ENCODE measurements at regions not wholly inside any gene's neighbourhood (a gene's known extent, or its start where the extent isn't known, plus 50 kb on each side); places are given as distances from the start of the nearest gene placed in this dataset.

GRCh38 chr2:16325016-16325975, 340.3 kb downstream of the CYRIA start:
- Histone ChIP-seq H3F3A (ENCODE audit: low read depth) (peaks cover 15% of the 10 kb centered on the region), H3K9ac (ENCODE audit: low read depth, low read length, poor library complexity, severe bottlenecking) (peak overlapping the region; percentile 70), H2AFZ (ENCODE audit: low read length) (no peak overlapping the region), H3K36me3 (ENCODE audit: insufficient read depth, low read length) (no peaks in the 10 kb centered on the region), H3K4me3 (ENCODE audit: low read length, poor library complexity, severe bottlenecking) (no peak overlapping the region), H3K4me1 (ENCODE audit: insufficient read depth, low read length, poor library complexity, severe bottlenecking) (peaks cover 62% of the 10 kb centered on the region), H3K9me3 (ENCODE audit: insufficient read depth, low read depth, low read length) (no peaks in the 10 kb centered on the region), H3K27me3 (ENCODE audit: insufficient read depth, low read length, poor library complexity, severe bottlenecking) (no peaks in the 10 kb centered on the region), H3K79me2 (ENCODE audit: insufficient read depth, low read length) (no peaks in the 10 kb centered on the region), H4K20me1 (ENCODE audit: insufficient read depth, low read length, poor library complexity, severe bottlenecking) (no peaks in the 10 kb centered on the region), H3K4me2 (ENCODE audit: low read depth, low read length, poor library complexity, severe bottlenecking) (peak overlapping the region; percentile 53), H3K9me2 (replicated peaks; ENCODE audit: low read depth, low read length) (no peaks in the 10 kb centered on the region)
- TF ChIP-seq EZH2phosphoT487 (IDR thresholded peaks at IDR 0.05; ENCODE audit: borderline replicate concordance) (no peak), CTCF (conservative IDR thresholded peaks at IDR 0.05; ENCODE audit: low read length) (no peak)

DNA sequence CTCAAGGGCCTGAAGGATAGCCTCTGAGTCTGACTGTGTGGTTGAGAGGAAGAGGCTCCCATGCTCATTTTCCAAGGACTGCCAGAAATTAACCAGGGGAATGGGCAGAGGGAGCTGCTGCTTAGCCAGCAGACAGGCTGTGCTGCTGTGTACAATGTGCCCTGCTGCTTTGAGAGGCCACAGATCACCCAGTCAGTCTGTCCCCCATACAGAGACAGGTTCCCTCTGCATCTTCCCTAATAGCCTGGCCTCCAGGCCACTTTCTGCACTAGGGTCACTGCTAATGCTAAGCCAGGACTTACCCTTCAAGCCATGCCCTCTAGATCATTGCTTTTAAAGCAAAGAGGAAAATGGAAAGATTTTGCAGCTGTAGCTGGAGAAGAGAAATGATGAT, 341.1 kb downstream of the CYRIA start:
- peaks cover 56% of the 10 kb centered on the region for H3K4me1 ChIP-seq (ENCODE audit: insufficient read depth, low read length, poor library complexity, severe bottlenecking)
- H3K4me3 ChIP-seq (ENCODE audit: low read length, poor library complexity, severe bottlenecking), result no peak overlapping the region
- peaks cover 15% of the 10 kb centered on the region for H3F3A ChIP-seq (ENCODE audit: low read depth)
- H3K4me2 ChIP-seq (ENCODE audit: low read depth, low read length, poor library complexity, severe bottlenecking), result peak overlapping the region; percentile 53
- TF ChIP-seq EZH2phosphoT487 (IDR thresholded peaks at IDR 0.05; ENCODE audit: borderline replicate concordance) (no peak), CTCF (conservative IDR thresholded peaks at IDR 0.05; ENCODE audit: low read length) (no peak)
- H3K27me3 ChIP-seq (ENCODE audit: insufficient read depth, low read length, poor library complexity, severe bottlenecking), result no peaks in the 10 kb centered on the region
- H3K36me3 ChIP-seq (ENCODE audit: insufficient read depth, low read length), result no peaks in the 10 kb centered on the region
- H3K9me3 ChIP-seq (ENCODE audit: insufficient read depth, low read depth, low read length), result no peaks in the 10 kb centered on the region
- H3K9me2 ChIP-seq (replicated peaks; ENCODE audit: low read depth, low read length), result no peaks in the 10 kb centered on the region
- peak overlapping the region; percentile 70 for H3K9ac ChIP-seq (ENCODE audit: low read depth, low read length, poor library complexity, severe bottlenecking)
- no peaks in the 10 kb centered on the region for H3K79me2 ChIP-seq (ENCODE audit: insufficient read depth, low read length)
- H4K20me1 ChIP-seq (ENCODE audit: insufficient read depth, low read length, poor library complexity, severe bottlenecking), result no peaks in the 10 kb centered on the region
- no peak overlapping the region for H2AFZ ChIP-seq (ENCODE audit: low read length)

DNA sequence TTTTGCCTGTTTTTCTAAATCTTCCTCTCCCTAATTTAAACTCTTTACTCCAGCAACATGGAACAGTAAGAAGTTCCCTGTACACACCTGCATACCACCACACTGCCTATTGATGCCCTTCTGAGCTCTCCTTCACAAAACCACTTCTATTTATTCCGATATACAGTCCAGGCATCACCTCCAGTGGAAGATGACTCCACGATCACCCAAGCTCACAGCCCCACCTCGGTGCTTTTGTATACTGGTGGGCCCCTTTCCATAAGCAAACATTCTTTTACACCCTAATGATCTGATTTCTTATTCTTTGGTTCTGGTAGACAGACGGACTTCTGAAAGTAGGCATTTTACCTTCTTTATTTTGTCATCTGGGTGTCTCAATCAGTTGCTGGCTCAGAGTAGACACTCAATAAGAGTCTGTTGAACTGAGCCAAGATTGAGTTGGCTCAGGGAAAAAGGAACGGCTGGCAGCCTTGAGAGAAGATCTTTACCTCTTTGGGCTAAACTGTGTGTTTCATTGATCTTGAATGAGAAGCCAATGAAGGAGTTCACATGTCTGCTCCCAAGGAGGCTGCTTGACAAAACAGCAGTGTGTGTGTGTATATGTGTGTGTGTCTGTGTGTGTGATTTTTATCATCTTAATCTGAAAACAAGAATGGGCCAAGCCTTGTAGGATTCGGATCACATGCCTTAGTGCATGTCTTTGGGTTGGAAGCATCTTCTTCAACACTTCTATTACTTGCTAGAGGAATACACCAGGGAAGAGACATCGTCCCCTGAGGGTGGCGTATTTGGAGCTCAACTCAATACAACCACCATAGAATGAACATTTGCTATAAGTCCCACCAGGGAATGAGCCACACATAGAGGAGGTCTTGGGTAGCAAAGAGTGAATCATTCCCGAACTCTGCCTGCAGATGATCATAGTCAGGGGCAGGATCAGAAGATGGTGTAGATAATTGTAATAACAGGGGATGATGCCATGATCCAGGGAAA, 341.8 kb downstream of the CYRIA start:
- Histone ChIP-seq H3K4me3 (ENCODE audit: low read length, poor library complexity, severe bottlenecking) (no peak overlapping the region), H3K4me2 (ENCODE audit: low read depth, low read length, poor library complexity, severe bottlenecking) (no peak overlapping the region), H3K79me2 (ENCODE audit: insufficient read depth, low read length) (no peaks in the 10 kb centered on the region), H4K20me1 (ENCODE audit: insufficient read depth, low read length, poor library complexity, severe bottlenecking) (no peaks in the 10 kb centered on the region), H3K4me1 (ENCODE audit: insufficient read depth, low read length, poor library complexity, severe bottlenecking) (peaks cover 54% of the 10 kb centered on the region), H3K27me3 (ENCODE audit: insufficient read depth, low read length, poor library complexity, severe bottlenecking) (no peaks in the 10 kb centered on the region), H3K9me2 (replicated peaks; ENCODE audit: low read depth, low read length) (no peaks in the 10 kb centered on the region), H3K9ac (ENCODE audit: low read depth, low read length, poor library complexity, severe bottlenecking) (peak overlapping the region; percentile 70), H3K36me3 (ENCODE audit: insufficient read depth, low read length) (no peaks in the 10 kb centered on the region), H2AFZ (ENCODE audit: low read length) (no peak overlapping the region), H3K9me3 (ENCODE audit: insufficient read depth, low read depth, low read length) (no peaks in the 10 kb centered on the region), H3F3A (ENCODE audit: low read depth) (peaks cover 15% of the 10 kb centered on the region)
- TF ChIP-seq CTCF (conservative IDR thresholded peaks at IDR 0.05; ENCODE audit: low read length) (no peak), EZH2phosphoT487 (IDR thresholded peaks at IDR 0.05; ENCODE audit: borderline replicate concordance) (no peak)
